ENCODE measurements at regions not wholly inside any gene's neighbourhood (a gene's known extent, or its start where the extent isn't known, plus 50 kb on each side); places are given as distances from the start of the nearest gene placed in this dataset.

GRCh38 chr4:13118633-13119032 lies 365.5 kb downstream of the RAB28 start:
- no peak for TF ChIP-seq POLR2A (IDR thresholded peaks at IDR 0.05)
- TF ChIP-seq, protein P1, sequence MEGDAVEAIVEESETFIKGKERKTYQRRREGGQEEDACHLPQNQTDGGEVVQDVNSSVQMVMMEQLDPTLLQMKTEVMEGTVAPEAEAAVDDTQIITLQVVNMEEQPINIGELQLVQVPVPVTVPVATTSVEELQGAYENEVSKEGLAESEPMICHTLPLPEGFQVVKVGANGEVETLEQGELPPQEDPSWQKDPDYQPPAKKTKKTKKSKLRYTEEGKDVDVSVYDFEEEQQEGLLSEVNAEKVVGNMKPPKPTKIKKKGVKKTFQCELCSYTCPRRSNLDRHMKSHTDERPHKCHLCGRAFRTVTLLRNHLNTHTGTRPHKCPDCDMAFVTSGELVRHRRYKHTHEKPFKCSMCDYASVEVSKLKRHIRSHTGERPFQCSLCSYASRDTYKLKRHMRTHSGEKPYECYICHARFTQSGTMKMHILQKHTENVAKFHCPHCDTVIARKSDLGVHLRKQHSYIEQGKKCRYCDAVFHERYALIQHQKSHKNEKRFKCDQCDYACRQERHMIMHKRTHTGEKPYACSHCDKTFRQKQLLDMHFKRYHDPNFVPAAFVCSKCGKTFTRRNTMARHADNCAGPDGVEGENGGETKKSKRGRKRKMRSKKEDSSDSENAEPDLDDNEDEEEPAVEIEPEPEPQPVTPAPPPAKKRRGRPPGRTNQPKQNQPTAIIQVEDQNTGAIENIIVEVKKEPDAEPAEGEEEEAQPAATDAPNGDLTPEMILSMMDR (IDR thresholded peaks at IDR 0.05): no peak

All from heart left ventricle (tissue), 13 donors.